ENCODE measurements at regions not wholly inside any gene's neighbourhood (a gene's known extent, or its start where the extent isn't known, plus 50 kb on each side); places are given as distances from the start of the nearest gene placed in this dataset.
A peak's percentile ranks its signal among the peaks of the same experiment; 100 is the strongest.
"Not testable (repeated sequence)": the region's sequence is repeated elsewhere in the genome, so short reads cannot be mapped to it uniquely, and the experiment has no call there.

- Histone ChIP-seq H3K79me2 (ENCODE audit: insufficient read depth, low read length) (no peaks in the 10 kb centered on the region), H4K20me1 (ENCODE audit: insufficient read depth, low read length, poor library complexity, severe bottlenecking) (no peaks in the 10 kb centered on the region), H2AFZ (ENCODE audit: low read length) (no peak overlapping the region), H3K4me3 (ENCODE audit: low read length, poor library complexity, severe bottlenecking) (no peak overlapping the region), H3K9me3 (ENCODE audit: insufficient read depth, low read depth, low read length) (no peaks in the 10 kb centered on the region), H3K4me2 (ENCODE audit: low read depth, low read length, poor library complexity, severe bottlenecking) (no peak overlapping the region), H3K4me1 (ENCODE audit: insufficient read depth, low read length, poor library complexity, severe bottlenecking) (no peaks in the 10 kb centered on the region), H3K36me3 (ENCODE audit: insufficient read depth, low read length) (no peaks in the 10 kb centered on the region), H3K27me3 (ENCODE audit: insufficient read depth, low read length, poor library complexity, severe bottlenecking) (no peaks in the 10 kb centered on the region), H3K9ac (ENCODE audit: low read depth, low read length, poor library complexity, severe bottlenecking) (no peak overlapping the region), H3F3A (ENCODE audit: low read depth) (no peaks in the 10 kb centered on the region), H3K9me2 (replicated peaks; ENCODE audit: low read depth, low read length) (no peaks in the 10 kb centered on the region)
- no peak for TF ChIP-seq CTCF (conservative IDR thresholded peaks at IDR 0.05; ENCODE audit: low read length)
- TF ChIP-seq EZH2phosphoT487 (IDR thresholded peaks at IDR 0.05; ENCODE audit: borderline replicate concordance): no peak
Observed at GRCh38 chr1:104028416-104029035, 278.8 kb downstream of the AMY1C start.

- no peak overlapping the region for H3K9ac ChIP-seq (ENCODE audit: low read depth, low read length, poor library complexity, severe bottlenecking)
- H4K20me1 ChIP-seq (ENCODE audit: insufficient read depth, low read length, poor library complexity, severe bottlenecking): no peaks in the 10 kb centered on the region
- no peaks in the 10 kb centered on the region for H3K4me1 ChIP-seq (ENCODE audit: insufficient read depth, low read length, poor library complexity, severe bottlenecking)
- H3F3A ChIP-seq (ENCODE audit: low read depth): no peaks in the 10 kb centered on the region
- H3K9me2 ChIP-seq (replicated peaks; ENCODE audit: low read depth, low read length): no peaks in the 10 kb centered on the region
- no peaks in the 10 kb centered on the region for H3K9me3 ChIP-seq (ENCODE audit: insufficient read depth, low read depth, low read length)
- H2AFZ ChIP-seq (ENCODE audit: low read length): no peak overlapping the region
- H3K27me3 ChIP-seq (ENCODE audit: insufficient read depth, low read length, poor library complexity, severe bottlenecking): no peaks in the 10 kb centered on the region
- TF ChIP-seq EZH2phosphoT487 (IDR thresholded peaks at IDR 0.05; ENCODE audit: borderline replicate concordance) (no peak), CTCF (conservative IDR thresholded peaks at IDR 0.05; ENCODE audit: low read length) (no peak)
- no peaks in the 10 kb centered on the region for H3K36me3 ChIP-seq (ENCODE audit: insufficient read depth, low read length)
- H3K79me2 ChIP-seq (ENCODE audit: insufficient read depth, low read length): no peaks in the 10 kb centered on the region
- no peak overlapping the region for H3K4me2 ChIP-seq (ENCODE audit: low read depth, low read length, poor library complexity, severe bottlenecking)
- no peak overlapping the region for H3K4me3 ChIP-seq (ENCODE audit: low read length, poor library complexity, severe bottlenecking)
Observed at GRCh38 chr1:104029456-104029970, 279.8 kb downstream of the AMY1C start.

DNA sequence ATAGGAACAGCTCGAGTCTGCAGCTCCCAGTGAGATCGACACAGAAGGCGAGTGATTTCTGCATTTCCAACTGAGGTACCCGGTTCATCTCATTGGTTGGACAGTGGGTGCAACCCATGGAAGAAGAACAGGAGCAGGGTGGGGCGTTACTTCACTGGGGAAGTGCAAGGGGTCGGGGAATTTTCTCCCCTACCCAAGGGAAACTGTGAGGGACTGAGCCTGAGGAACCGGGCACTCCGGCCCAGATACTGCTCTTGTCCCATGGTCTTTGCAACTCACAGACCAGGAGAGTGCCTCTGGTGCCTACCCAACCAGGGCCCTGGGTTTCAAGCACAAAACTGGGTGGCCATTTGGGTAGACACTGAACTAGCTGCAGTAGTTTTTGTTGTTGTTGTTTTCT is 307.1 kb downstream of the AMY1C start:
- no peak for TF ChIP-seq EZH2phosphoT487 (IDR thresholded peaks at IDR 0.05; ENCODE audit: borderline replicate concordance)
- no peak for TF ChIP-seq CTCF (conservative IDR thresholded peaks at IDR 0.05; ENCODE audit: low read length)
- Histone ChIP-seq H3K4me3 (ENCODE audit: low read length, poor library complexity, severe bottlenecking) (no peak overlapping the region), H3K9me3 (ENCODE audit: insufficient read depth, low read depth, low read length) (no peaks in the 10 kb centered on the region), H4K20me1 (ENCODE audit: insufficient read depth, low read length, poor library complexity, severe bottlenecking) (no peaks in the 10 kb centered on the region), H3K9me2 (replicated peaks; ENCODE audit: low read depth, low read length) (no peaks in the 10 kb centered on the region), H3K4me1 (ENCODE audit: insufficient read depth, low read length, poor library complexity, severe bottlenecking) (no peaks in the 10 kb centered on the region), H3K27me3 (ENCODE audit: insufficient read depth, low read length, poor library complexity, severe bottlenecking) (no peaks in the 10 kb centered on the region), H3K36me3 (ENCODE audit: insufficient read depth, low read length) (no peaks in the 10 kb centered on the region), H2AFZ (ENCODE audit: low read length) (no peak overlapping the region), H3K4me2 (ENCODE audit: low read depth, low read length, poor library complexity, severe bottlenecking) (no peak overlapping the region), H3K79me2 (ENCODE audit: insufficient read depth, low read length) (no peaks in the 10 kb centered on the region), H3F3A (ENCODE audit: low read depth) (no peaks in the 10 kb centered on the region), H3K9ac (ENCODE audit: low read depth, low read length, poor library complexity, severe bottlenecking) (no peak overlapping the region)

GRCh38 chr1:104057219-104057898 is 307.7 kb downstream of the AMY1C start:
- not testable (repeated sequence) for H3K9ac ChIP-seq (ENCODE audit: low read depth, low read length, poor library complexity, severe bottlenecking); H3K79me2 ChIP-seq (ENCODE audit: insufficient read depth, low read length); H4K20me1 ChIP-seq (ENCODE audit: insufficient read depth, low read length, poor library complexity, severe bottlenecking); H3K27me3 ChIP-seq (ENCODE audit: insufficient read depth, low read length, poor library complexity, severe bottlenecking); H3K4me2 ChIP-seq (ENCODE audit: low read depth, low read length, poor library complexity, severe bottlenecking); H3F3A ChIP-seq (ENCODE audit: low read depth); H3K36me3 ChIP-seq (ENCODE audit: insufficient read depth, low read length); H3K4me3 ChIP-seq (ENCODE audit: low read length, poor library complexity, severe bottlenecking); H3K4me1 ChIP-seq (ENCODE audit: insufficient read depth, low read length, poor library complexity, severe bottlenecking); H3K9me2 ChIP-seq (replicated peaks; ENCODE audit: low read depth, low read length); H3K9me3 ChIP-seq (ENCODE audit: insufficient read depth, low read depth, low read length)
- H2AFZ ChIP-seq (ENCODE audit: low read length): peak overlapping the region; percentile 27; the same call in 1 of the 2 replicates

GRCh38 chr1:104061637-104062036 is 311.9 kb downstream of the AMY1C start:
- not testable (repeated sequence) for H4K20me1 ChIP-seq (ENCODE audit: insufficient read depth, low read length, poor library complexity, severe bottlenecking); H3K27me3 ChIP-seq (ENCODE audit: insufficient read depth, low read length, poor library complexity, severe bottlenecking); H3K4me1 ChIP-seq (ENCODE audit: insufficient read depth, low read length, poor library complexity, severe bottlenecking); H3K9me3 ChIP-seq (ENCODE audit: insufficient read depth, low read depth, low read length); H3K9me2 ChIP-seq (replicated peaks; ENCODE audit: low read depth, low read length); H3F3A ChIP-seq (ENCODE audit: low read depth); H3K9ac ChIP-seq (ENCODE audit: low read depth, low read length, poor library complexity, severe bottlenecking); H3K36me3 ChIP-seq (ENCODE audit: insufficient read depth, low read length); H3K4me3 ChIP-seq (ENCODE audit: low read length, poor library complexity, severe bottlenecking); H2AFZ ChIP-seq (ENCODE audit: low read length); H3K4me2 ChIP-seq (ENCODE audit: low read depth, low read length, poor library complexity, severe bottlenecking); H3K79me2 ChIP-seq (ENCODE audit: insufficient read depth, low read length)
